H1 (cell line): ENCODE measurements at regions not wholly inside any gene's neighbourhood (a gene's known extent, or its start where the extent isn't known, plus 50 kb on each side); places are given as distances from the start of the nearest gene placed in this dataset.
"Not testable (repeated sequence)": the region's sequence is repeated elsewhere in the genome, so short reads cannot be mapped to it uniquely, and the experiment has no call there.

Experiments
- CTCF ChIA-PET: fragments of 300-600 bp; sonication (Branson Sonifier 250); formaldehyde crosslinking; loops from one replicate; lab custom pipeline; 2021; ENCODE audit not compliant: partially characterized antibody; lab: Charles Lee
- POLR2A ChIA-PET: fragments of 300-600 bp; sonication (Branson Sonifier 250); formaldehyde crosslinking; loops from one replicate; lab custom pipeline; 2021; ENCODE audit warnings: inconsistent platforms; ENCODE audit not compliant: partially characterized antibody; lab: Charles Lee
- DNase-seq, 2 experiments: peaks; one replicate each; pipeline versions ENCODE4 v3.0.0 to v3.0.0-alpha.2; 2010 to 2022; ENCODE audit warnings: low spot score in 2 of 2, low read depth in 1 of 2, mixed read lengths in 1 of 2
- FAIRE-seq: peaks from 2 replicates; lab custom pipeline; 2011; peaks lifted over from hg19 to GRCh38; lab: Jason Lieb, UNC
- H2AFZ ChIP-seq: 2 replicates; pipeline ENCODE4 v1.8.1; 2012; ENCODE audit warnings: low read length, inconsistent platforms
- H2AK5ac ChIP-seq: 2 replicates; pipeline ENCODE4 v1.6.1; 2013; ENCODE audit warnings: low read depth, low read length
- H2BK120ac ChIP-seq: replicated peaks from 2 replicates; pipeline ENCODE3; 2013; ENCODE audit warnings: low read depth, low read length, inconsistent platforms
- H2BK12ac ChIP-seq: 2 replicates; pipeline ENCODE4 v1.6.1; 2013; ENCODE audit warnings: low read depth, low read length
- H2BK15ac ChIP-seq: 2 replicates; pipeline ENCODE4 v1.6.1; 2013; ENCODE audit warnings: low read length
- H2BK20ac ChIP-seq: 2 replicates; pipeline ENCODE4 v1.6.1; 2013; ENCODE audit warnings: low read length
- H2BK5ac ChIP-seq: 2 replicates; pipeline ENCODE4 v1.6.1; 2013; ENCODE audit warnings: low read depth, low read length
- H3K14ac ChIP-seq: 2 replicates; pipeline ENCODE4 v1.6.1; 2013; ENCODE audit warnings: inconsistent platforms; ENCODE audit not compliant: insufficient read length
- H3K18ac ChIP-seq: 2 replicates; pipeline ENCODE4 v1.6.1; 2013; ENCODE audit warnings: low read length; ENCODE audit errors: extremely low read depth
- H3K23ac ChIP-seq: 2 replicates; pipeline ENCODE4 v1.6.1; 2013; ENCODE audit warnings: inconsistent platforms; ENCODE audit not compliant: insufficient read length
- H3K23me2 ChIP-seq: 2 replicates; pipeline ENCODE4 v1.6.1; 2013; ENCODE audit warnings: low read depth, low read length
- H3K27ac ChIP-seq: 2 replicates; pipeline ENCODE4 v1.6.1; 2011; ENCODE audit warnings: low read depth, low read length, inconsistent platforms
- H3K27me3 ChIP-seq, 4 experiments: replicated peaks in 1 of 4; 1 replicate in 1 of 4; 2 replicates in 3 of 4; pipeline versions ENCODE4 v1.6.1 to v1.8.1; 2011 to 2013; ENCODE audit warnings: low read length in 3 of 4, mild to moderate bottlenecking in 3 of 4, inconsistent platforms in 2 of 4, mixed read lengths in 2 of 4, moderate library complexity in 1 of 4; ENCODE audit not compliant: control insufficient read depth in 3 of 4, insufficient read depth in 3 of 4; ENCODE audit errors: extremely low read depth in 1 of 4
- H3K36me3 ChIP-seq, 4 experiments: 2 replicates each; pipeline versions ENCODE4 v1.6.1 to v1.8.1; 2011 to 2013; ENCODE audit warnings: mild to moderate bottlenecking in 4 of 4, low read length in 3 of 4, moderate library complexity in 2 of 4, control low read depth in 1 of 4, inconsistent platforms in 1 of 4; ENCODE audit not compliant: insufficient read depth in 4 of 4, control insufficient read depth in 2 of 4
- H3K4ac ChIP-seq: replicated peaks from 2 replicates; pipeline ENCODE3; 2013; ENCODE audit warnings: low read length, low read depth, mixed read lengths, inconsistent platforms; ENCODE audit not compliant: insufficient read length
- H3K4me1 ChIP-seq, 4 experiments: replicated peaks in 1 of 4; 1 replicate in 1 of 4; 2 replicates in 3 of 4; pipeline versions ENCODE4 v1.6.1 to v1.8.1; 2011 to 2013; ENCODE audit warnings: low read length in 3 of 4, inconsistent platforms in 2 of 4, mixed read lengths in 1 of 4; ENCODE audit not compliant: insufficient read depth in 4 of 4, control insufficient read depth in 3 of 4
- H3K4me2 ChIP-seq, 2 experiments: 2 replicates each; pipeline versions ENCODE4 v1.6.1 to v1.8.1; 2011 to 2013; ENCODE audit warnings: low read depth in 2 of 2, low read length in 2 of 2, control low read depth in 1 of 2, inconsistent platforms in 1 of 2, mild to moderate bottlenecking in 1 of 2; ENCODE audit not compliant: insufficient read depth in 1 of 2
- H3K4me3 ChIP-seq, 4 experiments: fragments of 200-600, 300-600 bp in 1 of 4; sonication (generic), shearing (Covaris generic), sonication (Bioruptor Twin) in 1 of 4; 2 replicates each; pipeline versions ENCODE4 v1.5.1 to v1.8.1; 2011 to 2016; ENCODE audit warnings: low read length in 4 of 4, low read depth in 3 of 4, control low read depth in 2 of 4, inconsistent platforms in 2 of 4, mild to moderate bottlenecking in 2 of 4, mixed read lengths in 1 of 4, moderate library complexity in 1 of 4; ENCODE audit not compliant: insufficient read depth in 2 of 4; ENCODE audit errors: extremely low read depth in 1 of 4
- H3K56ac ChIP-seq: replicated peaks from 2 replicates; pipeline ENCODE3; 2013; ENCODE audit warnings: low read depth, mild to moderate bottlenecking, mixed read lengths, low read length, inconsistent platforms; ENCODE audit not compliant: insufficient read length
- H3K79me1 ChIP-seq: 2 replicates; pipeline ENCODE4 v1.6.1; 2013; ENCODE audit warnings: low read depth, low read length, control low read depth
- H3K79me2 ChIP-seq, 2 experiments: 2 replicates each; pipeline versions ENCODE4 v1.6.1 to v1.8.1; 2012 to 2013; ENCODE audit warnings: low read length in 2 of 2, mild to moderate bottlenecking in 2 of 2, inconsistent platforms in 1 of 2; ENCODE audit not compliant: insufficient read depth in 2 of 2, control insufficient read depth in 1 of 2
- H3K9ac ChIP-seq, 4 experiments: replicated peaks in 1 of 4; 1 replicate in 1 of 4; 2 replicates in 3 of 4; pipeline versions ENCODE4 v1.6.1 to v1.8.1; 2011 to 2013; ENCODE audit warnings: low read depth in 3 of 4, low read length in 3 of 4, control low read depth in 2 of 4, mild to moderate bottlenecking in 2 of 4, moderate library complexity in 2 of 4, inconsistent platforms in 1 of 4; ENCODE audit errors: extremely low read depth in 1 of 4
- H3K9me3 ChIP-seq, 2 experiments: 2 replicates each; pipeline versions ENCODE4 v1.6.1 to v1.8.1; 2012 to 2013; ENCODE audit warnings: mild to moderate bottlenecking in 2 of 2, moderate library complexity in 2 of 2, control low read depth in 1 of 2, inconsistent platforms in 1 of 2, low read depth in 1 of 2, low read length in 1 of 2, mixed read lengths in 1 of 2; ENCODE audit not compliant: insufficient read depth in 2 of 2
- H4K20me1 ChIP-seq, 2 experiments: replicated peaks in 1 of 2; 2 replicates each; pipeline versions ENCODE3 to v1.8.1; 2011 to 2013; ENCODE audit warnings: inconsistent platforms in 2 of 2, low read length in 2 of 2, mild to moderate bottlenecking in 1 of 2; ENCODE audit not compliant: insufficient read depth in 2 of 2, control insufficient read depth in 1 of 2
- H4K5ac ChIP-seq: 2 replicates; pipeline ENCODE4 v1.6.1; 2013; ENCODE audit warnings: low read length, low read depth, mixed read lengths, inconsistent platforms; ENCODE audit not compliant: insufficient read length
- H4K8ac ChIP-seq: 2 replicates; pipeline ENCODE4 v1.8.0; 2013; ENCODE audit warnings: mild to moderate bottlenecking, moderate library complexity, low read length, inconsistent platforms; ENCODE audit not compliant: insufficient read depth; ENCODE audit errors: extremely low read depth
- H4K91ac ChIP-seq: replicated peaks from 2 replicates; pipeline ENCODE3; 2013; ENCODE audit warnings: low read length, mixed read lengths, inconsistent platforms; ENCODE audit not compliant: insufficient read length
- WGBS, 2 experiments: shearing (Covaris generic) in 1 of 2; methylation state at CpG; one replicate each; pipeline versions ENCODE4 v1.1.6 to v1.1.7; 2013 to 2015; ENCODE audit warnings: low lambda C conversion rate in 2 of 2, mixed read lengths in 2 of 2, inconsistent platforms in 1 of 2, low coverage in 1 of 2, missing lambda C conversion rate in 1 of 2; ENCODE audit not compliant: insufficient replicate concordance in 2 of 2, insufficient coverage in 1 of 2, insufficient read length in 1 of 2; ENCODE audit errors: extremely low coverage in 1 of 2, missing lambda C conversion rate in 1 of 2; 5-methylcytosine and 5-hydroxymethylcytosine counted together

DNA sequence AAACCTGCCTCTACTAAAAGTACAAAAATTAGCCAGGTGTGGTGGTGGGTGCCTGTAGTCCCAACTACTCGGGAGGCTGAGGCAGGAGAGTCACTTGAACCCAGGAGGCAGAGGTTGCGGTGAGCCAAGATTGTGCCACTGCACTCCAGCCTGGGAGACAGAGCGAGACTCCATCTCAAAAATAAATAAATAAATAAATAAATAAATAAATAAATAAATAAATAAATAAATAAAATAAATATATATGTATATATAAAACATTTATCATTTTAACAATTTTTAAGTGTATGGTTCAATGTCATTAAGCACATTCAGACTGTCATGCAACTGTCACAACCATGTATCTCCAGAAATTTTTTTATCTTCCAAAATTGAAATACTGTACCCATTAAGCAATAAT lies 147.1 kb upstream of the FOXP2 start:
- H2BK20ac ChIP-seq, H3K9ac ChIP-seq, H2BK5ac ChIP-seq, H3K4me2 ChIP-seq, H4K8ac ChIP-seq, H2BK120ac ChIP-seq, H3K79me1 ChIP-seq, H3K23me2 ChIP-seq, H3K27ac ChIP-seq, H3K14ac ChIP-seq, H3K36me3 ChIP-seq, FAIRE-seq, H4K5ac ChIP-seq, H4K91ac ChIP-seq, H2BK15ac ChIP-seq, H2BK12ac ChIP-seq, CTCF ChIA-PET, H2AFZ ChIP-seq, H4K20me1 ChIP-seq, H3K79me2 ChIP-seq, H3K9me3 ChIP-seq, H3K56ac ChIP-seq, H2AK5ac ChIP-seq, POLR2A ChIA-PET, H3K4me3 ChIP-seq, DNase-seq, H3K18ac ChIP-seq, H3K4ac ChIP-seq, H3K4me1 ChIP-seq, H3K23ac ChIP-seq, H3K27me3 ChIP-seq: not testable (repeated sequence)
- 96% methylated on average over 3 of the region's 3 CpGs; no CpG with 5 or more reads in 1 of the 2 experiments for WGBS, 2 experiments
